HG03103 (cell line): ENCODE measurements at regions not wholly inside any gene's neighbourhood (a gene's known extent, or its start where the extent isn't known, plus 50 kb on each side); places are given as distances from the start of the nearest gene placed in this dataset.

Experiments used
- ATAC-seq: cut with Tn5 transposase; IDR thresholded peaks from one replicate; pipeline ENCODE4 v1.9.1; 2021; ENCODE audit warnings: low read depth; ENCODE audit not compliant: unreplicated experiment

- ATAC-seq: no peak
These were observed 59.8 kb downstream of the MRM1 start for GRCh38 chr17:36661047-36661666.

GRCh38 chr17:36661688-36662087 is 60.3 kb downstream of the MRM1 start:
- no peak for ATAC-seq

GRCh38 chr17:36665417-36665816 is 64.0 kb downstream of the MRM1 start:
- no peak for ATAC-seq

GRCh38 chr17:36667922-36668321 is 66.5 kb downstream of the MRM1 start:
- no peak for ATAC-seq

- no peak for ATAC-seq
These were observed 67.4 kb downstream of the MRM1 start for GRCh38 chr17:36668824-36669223.

GRCh38 chr17:36671144-36671543 is 69.8 kb downstream of the MRM1 start:
- ATAC-seq: no peak

- no peak for ATAC-seq
These were observed 71.1 kb downstream of the MRM1 start for GRCh38 chr17:36672403-36672918.

- ATAC-seq: no peak
These were observed 71.7 kb downstream of the MRM1 start for GRCh38 chr17:36673068-36673467.

GRCh38 chr17:36673637-36674277 is 72.4 kb downstream of the MRM1 start:
- no peak for ATAC-seq

GRCh38 chr17:36674278-36674650 is 72.9 kb downstream of the MRM1 start:
- ATAC-seq: no peak

- ATAC-seq: no peak
These were observed 73.9 kb downstream of the MRM1 start for GRCh38 chr17:36675250-36675649.

- ATAC-seq: no peak
These were observed 74.4 kb downstream of the MRM1 start for GRCh38 chr17:36675786-36676185.

GRCh38 chr17:36679815-36680467 is 78.6 kb downstream of the MRM1 start:
- no peak for ATAC-seq

GRCh38 chr17:36680701-36681202 is 79.4 kb downstream of the MRM1 start:
- no peak for ATAC-seq

- no peak for ATAC-seq
These were observed 81.4 kb downstream of the MRM1 start for GRCh38 chr17:36682773-36683172.

- ATAC-seq: no peak
These were observed 82.0 kb downstream of the MRM1 start for GRCh38 chr17:36683387-36683786.

GRCh38 chr17:36684134-36684533 is 82.8 kb downstream of the MRM1 start:
- ATAC-seq: no peak

- no peak for ATAC-seq
These were observed 84.8 kb downstream of the MRM1 start for GRCh38 chr17:36686123-36686669.

- no peak for ATAC-seq
These were observed 86.4 kb downstream of the MRM1 start for GRCh38 chr17:36687736-36688135.

- ATAC-seq: no peak
These were observed 87.8 kb downstream of the MRM1 start for GRCh38 chr17:36689089-36689667.

GRCh38 chr17:36690190-36690589 is 88.8 kb downstream of the MRM1 start:
- no peak for ATAC-seq
